Stimulated activated CD8-positive, alpha-beta memory T cell treated with anti-CD3 and anti-CD28 coated beads, Interleukin-12 subunit alpha, Interleukin-12 subunit beta, amount 100 ng/mL, for 24 hours (primary cell): ENCODE measurements at regions not wholly inside any gene's neighbourhood (a gene's known extent, or its start where the extent isn't known, plus 50 kb on each side); places are given as distances from the start of the nearest gene placed in this dataset.
A peak's percentile ranks its signal among the peaks of the same experiment; 100 is the strongest.
"Not testable (repeated sequence)": the region's sequence is repeated elsewhere in the genome, so short reads cannot be mapped to it uniquely, and the experiment has no call there.

Source experiments
- DNase-seq: peaks from one replicate; pipeline ENCODE4 v3.0.0-alpha.2; 2020; ENCODE audit errors: extremely low read depth

GRCh38 chr4:38514465-38515146 is 149.4 kb upstream of the KLF3 start:
- no peak for DNase-seq

GRCh38 chr4:38516190-38516589 is 147.8 kb upstream of the KLF3 start:
- DNase-seq = no peak

DNA sequence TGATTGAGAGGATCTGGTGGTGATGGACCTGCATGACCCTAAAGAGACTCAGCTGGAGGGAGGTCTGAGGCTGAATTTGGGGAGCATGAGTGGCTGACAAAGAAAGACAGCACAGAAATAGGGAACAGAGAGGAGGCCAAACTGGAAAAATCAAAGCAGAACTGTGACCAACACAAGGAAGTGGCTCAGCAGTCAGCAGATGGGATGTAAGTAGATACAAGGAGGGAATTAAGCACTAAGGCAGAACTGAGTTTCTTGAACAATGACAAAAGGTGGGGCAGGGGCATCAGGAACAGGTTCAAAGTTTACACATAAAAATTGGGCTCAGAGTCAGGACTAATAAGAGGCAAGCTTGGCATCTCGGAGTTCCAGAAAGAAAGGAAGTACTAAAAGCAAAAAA is 144.3 kb upstream of the KLF3 start:
- DNase-seq = no peak

- no peak for DNase-seq
Measured at GRCh38 chr4:38523054-38523453, 140.9 kb upstream of the KLF3 start.

DNA sequence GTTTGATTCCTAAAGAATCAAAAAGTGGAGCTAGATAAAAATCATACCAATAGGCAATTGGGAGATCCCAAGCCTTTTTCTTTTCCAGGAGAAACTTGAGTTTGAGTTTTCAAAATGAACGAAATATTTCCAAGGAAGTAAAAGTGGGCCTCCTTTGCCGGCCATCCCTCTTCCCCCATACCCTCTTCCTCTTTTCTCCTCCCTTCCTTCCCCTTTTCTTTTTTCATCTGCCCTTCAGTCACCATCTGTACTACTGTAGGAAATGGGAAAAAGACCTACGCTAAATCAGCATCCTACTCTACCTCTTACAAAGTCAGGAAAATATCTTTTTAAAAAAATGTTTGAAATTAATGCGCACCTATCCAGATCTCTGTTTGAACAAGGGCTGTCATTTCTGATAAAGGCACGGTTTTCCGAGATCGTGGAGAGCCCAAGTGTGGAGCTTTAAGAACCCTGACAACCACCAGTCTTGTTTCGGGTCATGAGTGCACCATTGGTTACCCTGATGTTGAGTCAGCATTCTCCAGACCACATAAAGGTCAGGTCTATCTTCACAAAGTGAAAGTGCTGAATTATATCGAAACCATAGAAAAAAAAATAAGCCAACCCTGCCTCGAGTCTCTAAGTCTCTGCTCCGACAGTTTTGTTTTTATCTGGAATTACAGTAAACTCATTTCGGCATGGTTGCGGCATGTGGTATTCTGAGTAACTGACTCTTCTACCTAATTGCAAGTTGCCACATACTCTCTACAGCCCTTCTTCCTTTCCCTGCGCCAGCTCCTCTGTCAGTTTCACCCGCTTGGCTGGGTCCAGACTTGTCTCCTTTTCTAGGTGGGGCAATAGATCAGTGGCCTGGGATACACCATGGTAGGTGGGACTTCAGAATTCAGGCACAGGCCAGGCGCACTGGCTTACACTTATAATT is 140.2 kb upstream of the KLF3 start:
- peak; percentile 17 for DNase-seq

GRCh38 chr4:38526412-38526811 is 137.6 kb upstream of the KLF3 start:
- DNase-seq = no peak

- DNase-seq = no peak
Measured at GRCh38 chr4:38529189-38530115, 134.5 kb upstream of the KLF3 start.

GRCh38 chr4:38530486-38530885 is 133.5 kb upstream of the KLF3 start:
- no peak for DNase-seq

DNA sequence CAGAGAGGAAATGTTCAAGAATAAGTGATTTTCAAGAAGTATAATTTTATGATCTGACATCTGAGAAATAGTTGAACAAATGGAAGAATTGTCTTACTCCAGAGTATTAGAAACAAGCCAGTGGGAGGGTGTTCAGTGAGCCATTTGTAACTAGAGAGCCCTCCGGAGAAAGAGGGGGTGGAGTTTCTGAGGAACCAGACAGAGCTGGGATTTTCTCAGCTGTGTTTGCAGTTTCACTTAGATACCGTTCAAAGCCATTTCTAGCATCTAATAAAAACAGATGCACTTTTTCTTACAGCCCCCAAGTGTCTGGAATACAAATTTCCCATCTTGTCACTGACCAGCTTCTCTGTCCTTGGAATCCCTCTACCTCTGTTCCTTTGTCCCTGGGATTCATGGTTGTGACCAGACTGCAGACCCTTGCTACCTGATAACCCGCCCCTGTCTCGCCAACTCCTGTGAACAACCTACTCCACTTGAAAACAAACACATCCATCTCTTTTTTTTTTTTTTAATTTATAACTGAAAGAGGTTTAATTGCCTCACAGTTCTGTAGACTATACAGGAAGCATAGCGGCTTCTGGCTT is 132.8 kb upstream of the KLF3 start:
- no peak for DNase-seq

DNA sequence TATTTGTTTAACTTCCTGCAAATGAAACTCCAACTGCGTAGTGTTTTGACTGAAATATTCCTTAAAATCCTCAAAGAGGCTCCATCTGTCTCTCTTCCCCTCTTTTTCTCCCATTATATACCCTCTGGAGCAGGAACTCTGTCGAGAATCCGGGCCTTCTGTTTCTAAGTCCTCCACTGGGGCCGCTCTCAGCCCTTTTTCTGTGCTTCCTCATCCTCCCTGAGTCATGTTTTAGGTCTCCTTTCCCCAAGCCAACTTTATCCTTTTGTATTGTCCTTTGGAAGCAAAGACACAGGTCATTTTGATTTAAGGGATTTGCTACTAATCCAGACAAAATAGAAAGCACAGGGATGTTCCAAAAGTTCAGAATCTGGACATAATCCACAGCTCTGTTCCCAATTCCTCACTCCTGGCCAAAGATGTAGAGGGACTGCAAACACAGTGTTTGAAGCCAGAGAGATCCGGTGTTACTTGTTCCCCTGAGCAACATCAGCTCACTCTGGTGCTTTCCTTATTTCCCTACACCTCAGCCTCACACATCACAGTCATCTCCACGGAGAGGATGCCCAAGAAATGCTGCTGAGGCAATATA is 131.0 kb upstream of the KLF3 start:
- no peak for DNase-seq

GRCh38 chr4:38534344-38535045 is 129.5 kb upstream of the KLF3 start:
- no peak for DNase-seq

- DNase-seq = not testable (repeated sequence)
Measured at GRCh38 chr4:38535071-38535470, 128.9 kb upstream of the KLF3 start.

GRCh38 chr4:38535717-38536116 is 128.3 kb upstream of the KLF3 start:
- no peak for DNase-seq

DNA sequence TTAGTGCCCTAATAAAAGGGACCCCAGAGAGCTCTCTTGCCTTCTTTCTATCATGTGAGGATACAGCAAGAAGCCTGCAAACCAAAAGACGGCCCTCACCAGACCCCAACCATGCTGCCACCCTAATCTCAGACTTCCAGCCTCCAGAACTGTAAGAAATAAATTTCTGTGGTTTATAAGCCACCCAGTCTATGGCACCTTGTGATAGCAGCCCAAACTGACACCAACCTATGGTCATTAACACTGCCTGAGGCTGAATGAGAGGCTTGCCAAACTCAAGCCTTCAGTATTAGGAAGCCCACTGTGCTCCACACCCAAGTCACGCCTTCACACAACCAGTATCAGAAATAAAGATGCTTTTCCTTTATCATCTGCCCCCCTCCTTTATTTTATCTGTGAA is 127.3 kb upstream of the KLF3 start:
- no peak for DNase-seq

DNA sequence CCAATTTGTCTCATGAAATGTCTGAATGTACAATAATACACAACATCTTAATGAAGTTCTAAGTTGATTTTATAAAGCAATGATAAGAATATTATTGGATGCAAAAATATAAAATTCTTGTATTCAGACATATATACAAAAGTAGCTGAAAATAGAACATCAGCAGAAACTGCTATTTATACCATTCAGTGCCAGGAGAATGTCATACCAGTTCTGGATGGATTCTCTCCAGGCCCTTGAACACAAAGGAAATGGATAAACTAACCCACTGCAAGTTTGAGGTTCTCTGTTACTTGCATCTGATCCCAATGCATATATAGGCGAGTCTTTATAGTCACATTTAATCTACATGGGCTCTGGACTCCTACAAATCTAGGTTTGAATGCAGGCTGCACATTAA is 126.3 kb upstream of the KLF3 start:
- no peak for DNase-seq

GRCh38 chr4:38538517-38538916 is 125.5 kb upstream of the KLF3 start:
- no peak for DNase-seq

- DNase-seq = no peak
Measured at GRCh38 chr4:38539501-38539900, 124.5 kb upstream of the KLF3 start.

- no peak for DNase-seq
Measured at GRCh38 chr4:38547052-38547451, 116.9 kb upstream of the KLF3 start.

- no peak for DNase-seq
Measured at GRCh38 chr4:38548256-38548655, 115.7 kb upstream of the KLF3 start.

DNA sequence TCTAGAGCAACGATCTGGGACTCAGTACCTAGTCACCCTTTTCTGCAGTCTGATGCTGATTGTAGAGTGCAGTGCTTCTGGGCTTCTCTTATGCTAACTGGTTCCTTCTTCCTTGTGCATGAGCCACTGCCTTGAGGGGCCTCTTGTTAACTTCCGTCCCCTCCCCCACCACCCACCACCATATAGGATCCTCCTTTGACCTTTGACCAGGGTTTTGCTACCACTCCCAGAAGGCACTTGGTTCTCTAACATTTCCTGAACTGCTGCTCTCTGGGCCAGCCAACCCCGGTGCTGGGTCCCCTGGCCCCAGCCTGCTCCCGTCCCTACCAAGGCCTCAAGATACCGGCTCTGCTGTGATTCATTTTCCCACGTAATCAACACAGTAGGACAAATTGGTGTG is 104.6 kb upstream of the KLF3 start:
- DNase-seq = no peak

GRCh38 chr4:38560340-38560739 is 103.7 kb upstream of the KLF3 start:
- DNase-seq = no peak
